Caco-2 (cell line): ENCODE measurements at regions not wholly inside any gene's neighbourhood (a gene's known extent, or its start where the extent isn't known, plus 50 kb on each side); places are given as distances from the start of the nearest gene placed in this dataset.

Experiments
- BruUV-seq: library from RNA; stranded (reverse); fragments of 400-500 nt; replicated peaks from 2 replicates; lab custom pipeline; 2021; lab: Mats Ljungman, UMichigan
- CTCF ChIA-PET: fragments of 300-600 bp; sonication (Branson Sonifier 250); formaldehyde crosslinking; loops from one replicate; lab custom pipeline; 2022; ENCODE audit warnings: antibody characterized with exemption; lab: Charles Lee
- POLR2A ChIA-PET: fragments of 300-600 bp; sonication (Branson Sonifier 250); formaldehyde crosslinking; loops from one replicate; lab custom pipeline; 2022; ENCODE audit warnings: antibody characterized with exemption; lab: Charles Lee
- DNase-seq, 2 experiments: peaks; one replicate each; pipeline versions ENCODE4 v3.0.0 to v3.0.0-alpha.2; 2020 to 2022
- H3K27me3 ChIP-seq: replicated peaks from 2 replicates; pipeline ENCODE4 v1.6.0; 2011; ENCODE audit warnings: low read length; ENCODE audit not compliant: control insufficient read depth, insufficient read depth
- H3K36me3 ChIP-seq: 2 replicates; pipeline ENCODE4 v1.5.1; 2011; ENCODE audit warnings: low read length; ENCODE audit not compliant: control insufficient read depth, insufficient read depth
- H3K4me1 ChIP-seq: fragments of 250-450 bp; sonication (Bioruptor Pico); 2 replicates; pipeline ENCODE4 v1.5.1; 2020; ENCODE audit warnings: mild to moderate bottlenecking
- H3K4me3 ChIP-seq: 2 replicates; pipeline ENCODE4 v1.5.1; 2011; ENCODE audit warnings: low read depth, mild to moderate bottlenecking, control low read depth, low read length
- H3K9me3 ChIP-seq: fragments of 250-450 bp; sonication (Bioruptor Pico); 2 replicates; pipeline ENCODE4 v1.5.1; 2020; ENCODE audit warnings: mild to moderate bottlenecking, moderate library complexity
- H3K27ac Mint-ChIP-seq: one replicate; pipeline ENCODE4 v1.8.0; 2022; ENCODE audit warnings: mixed read lengths; ENCODE audit not compliant: unreplicated experiment
- H3K27me3 Mint-ChIP-seq: one replicate; pipeline ENCODE4 v1.8.0; 2022; ENCODE audit warnings: mixed read lengths; ENCODE audit not compliant: insufficient read depth, unreplicated experiment
- H3K36me3 Mint-ChIP-seq: one replicate; pipeline ENCODE4 v1.8.0; 2022; ENCODE audit warnings: mild to moderate bottlenecking, mixed read lengths; ENCODE audit not compliant: insufficient read depth, unreplicated experiment
- H3K4me1 Mint-ChIP-seq: one replicate; pipeline ENCODE4 v1.8.0; 2022; ENCODE audit warnings: low read depth, mixed read lengths; ENCODE audit not compliant: unreplicated experiment
- H3K4me3 Mint-ChIP-seq: one replicate; pipeline ENCODE4 v1.8.0; 2022; ENCODE audit warnings: mild to moderate bottlenecking, moderate library complexity, mixed read lengths; ENCODE audit not compliant: unreplicated experiment
- H3K9me3 Mint-ChIP-seq: one replicate; pipeline ENCODE4 v1.8.0; 2022; ENCODE audit warnings: mixed read lengths; ENCODE audit not compliant: unreplicated experiment
- CTCF ChIP-seq, 2 experiments: fragments of 200-600 bp in 1 of 2; IDR thresholded peaks; 1 replicate in 1 of 2; 2 replicates in 1 of 2; pipeline versions ENCODE4 v1.5.1 to v1.8.0; 2011 to 2022; ENCODE audit warnings: antibody characterized with exemption in 1 of 2, control low read depth in 1 of 2, inconsistent platforms in 1 of 2, low read depth in 1 of 2, low read length in 1 of 2, mild to moderate bottlenecking in 1 of 2, moderate library complexity in 1 of 2; ENCODE audit not compliant: insufficient read depth in 1 of 2, severe bottlenecking in 1 of 2, unreplicated experiment in 1 of 2
- intact Hi-C: fragments of 100-400 bp; cut with micrococcal nuclease; formaldehyde crosslinking; loops from one replicate; pipeline ENCODE4 v1.10.0; 2022; ENCODE audit not compliant: unreplicated experiment

- H3K9me3 Mint-ChIP-seq: peaks cover 11% of the 10 kb centered on the region
- intact Hi-C loops: no loop called here
- no peak overlapping the region for H3K4me3 Mint-ChIP-seq
- no peak overlapping the region for H3K4me3 ChIP-seq
- H3K9me3 ChIP-seq: peaks cover 18% of the 10 kb centered on the region
- no peaks in the 10 kb centered on the region for H3K4me1 ChIP-seq
- H3K27ac Mint-ChIP-seq: no peak overlapping the region
- CTCF ChIA-PET: no interaction called here
- TF ChIP-seq CTCF (IDR thresholded peaks at IDR 0.05; ENCODE audit: insufficient read depth in 1 of 2, low read depth in 1 of 2, low read length in 1 of 2, severe bottlenecking in 1 of 2, unreplicated experiment in 1 of 2): no peak
- BruUV-seq: no TSS peak
- H3K36me3 Mint-ChIP-seq: no peaks in the 10 kb centered on the region
- no peaks in the 10 kb centered on the region for H3K27me3 Mint-ChIP-seq
- POLR2A ChIA-PET: no interaction called here
- H3K27me3 ChIP-seq: no peaks in the 10 kb centered on the region
- no peaks in the 10 kb centered on the region for H3K36me3 ChIP-seq
- no peaks in the 10 kb centered on the region for H3K4me1 Mint-ChIP-seq
- no peak for DNase-seq
Measured at GRCh38 chr1:191542444-191542843, 615.8 kb upstream of the RGS18 start.

DNA sequence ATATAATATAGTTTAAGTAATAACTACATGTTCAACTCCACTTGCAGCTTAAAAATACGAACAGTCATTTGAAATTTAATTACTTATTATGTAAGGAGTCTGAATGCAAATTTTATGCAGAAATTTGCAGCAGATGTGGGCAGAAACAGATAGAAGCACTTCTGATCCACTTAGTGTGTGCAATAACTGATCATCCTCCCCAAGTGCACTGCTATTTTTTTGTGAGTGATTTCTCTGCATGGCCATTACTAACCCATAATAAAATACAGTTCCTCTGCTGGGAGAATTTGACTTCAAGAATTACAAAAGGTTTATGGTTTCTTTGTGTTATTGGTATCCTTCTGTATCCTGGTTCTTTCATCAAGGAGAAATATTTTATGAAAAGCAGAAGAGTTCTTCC is 611.5 kb upstream of the RGS18 start:
- POLR2A ChIA-PET: no interaction called here
- intact Hi-C loops: no loop called here
- Histone ChIP-seq H3K9me3 (no peaks in the 10 kb centered on the region), H3K4me3 (no peak overlapping the region), H3K27me3 (no peaks in the 10 kb centered on the region), H3K36me3 (no peaks in the 10 kb centered on the region), H3K4me1 (no peaks in the 10 kb centered on the region)
- Mint-ChIP-seq H3K4me1 (no peaks in the 10 kb centered on the region), H3K27me3 (peaks cover 4% of the 10 kb centered on the region), H3K27ac (no peak overlapping the region), H3K4me3 (no peak overlapping the region), H3K36me3 (no peaks in the 10 kb centered on the region), H3K9me3 (peaks cover 10% of the 10 kb centered on the region)
- TF ChIP-seq CTCF (IDR thresholded peaks at IDR 0.05; ENCODE audit: insufficient read depth in 1 of 2, low read depth in 1 of 2, low read length in 1 of 2, severe bottlenecking in 1 of 2, unreplicated experiment in 1 of 2): no peak
- CTCF ChIA-PET: no interaction called here
- no TSS peak for BruUV-seq
- DNase-seq: no peak

DNA sequence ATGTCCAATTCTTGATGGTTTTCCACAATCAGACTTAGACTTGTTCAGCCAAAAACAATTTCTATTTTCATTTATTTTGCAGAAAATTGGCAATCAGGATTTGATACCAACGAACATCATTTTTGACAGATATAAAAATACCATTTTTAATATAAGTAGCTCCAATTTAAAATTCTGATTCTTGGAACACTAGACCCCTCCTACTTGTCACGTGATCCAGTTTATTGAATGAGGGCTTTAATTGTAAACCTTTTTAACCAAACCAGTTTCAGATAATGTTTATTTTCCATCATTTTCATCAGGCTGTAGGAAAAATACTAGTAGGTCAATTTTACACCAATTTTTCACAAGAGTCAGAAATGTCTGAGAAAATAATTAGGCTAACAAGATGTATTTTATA is 607.2 kb upstream of the RGS18 start:
- no peak for DNase-seq
- H3K27ac Mint-ChIP-seq: no peak overlapping the region
- Histone ChIP-seq H3K27me3 (no peaks in the 10 kb centered on the region), H3K36me3 (no peaks in the 10 kb centered on the region), H3K4me1 (no peaks in the 10 kb centered on the region), H3K9me3 (no peaks in the 10 kb centered on the region), H3K4me3 (no peak overlapping the region)
- ChIA-PET POLR2A (no interaction called here), CTCF (no interaction called here)
- no peak for TF ChIP-seq CTCF (IDR thresholded peaks at IDR 0.05; ENCODE audit: insufficient read depth in 1 of 2, low read depth in 1 of 2, low read length in 1 of 2, severe bottlenecking in 1 of 2, unreplicated experiment in 1 of 2)
- no peaks in the 10 kb centered on the region for H3K4me1 Mint-ChIP-seq
- BruUV-seq: no TSS peak
- H3K4me3 Mint-ChIP-seq: no peak overlapping the region
- H3K9me3 Mint-ChIP-seq: no peaks in the 10 kb centered on the region
- intact Hi-C loops: no loop called here
- H3K27me3 Mint-ChIP-seq: peaks cover 6% of the 10 kb centered on the region
- H3K36me3 Mint-ChIP-seq: no peaks in the 10 kb centered on the region
